ENCODE measurements at regions not wholly inside any gene's neighbourhood (a gene's known extent, or its start where the extent isn't known, plus 50 kb on each side); places are given as distances from the start of the nearest gene placed in this dataset.

- TF ChIP-seq CTCF (IDR thresholded peaks at IDR 0.05), result no peak
- no peak for TF ChIP-seq POLR2A (IDR thresholded peaks at IDR 0.05)
- no peak for TF ChIP-seq EP300 (IDR thresholded peaks at IDR 0.05)
Measured at GRCh38 chr16:8047736-8048135, 542.6 kb downstream of the TMEM114 start.

All from ovary (tissue), 3 donors.